ENCODE measurements at regions not wholly inside any gene's neighbourhood (a gene's known extent, or its start where the extent isn't known, plus 50 kb on each side); places are given as distances from the start of the nearest gene placed in this dataset.

GRCh38 chrX:81354954-81355353 lies 153.1 kb downstream of the SH3BGRL start (continued):
- TF ChIP-seq, protein P1, sequence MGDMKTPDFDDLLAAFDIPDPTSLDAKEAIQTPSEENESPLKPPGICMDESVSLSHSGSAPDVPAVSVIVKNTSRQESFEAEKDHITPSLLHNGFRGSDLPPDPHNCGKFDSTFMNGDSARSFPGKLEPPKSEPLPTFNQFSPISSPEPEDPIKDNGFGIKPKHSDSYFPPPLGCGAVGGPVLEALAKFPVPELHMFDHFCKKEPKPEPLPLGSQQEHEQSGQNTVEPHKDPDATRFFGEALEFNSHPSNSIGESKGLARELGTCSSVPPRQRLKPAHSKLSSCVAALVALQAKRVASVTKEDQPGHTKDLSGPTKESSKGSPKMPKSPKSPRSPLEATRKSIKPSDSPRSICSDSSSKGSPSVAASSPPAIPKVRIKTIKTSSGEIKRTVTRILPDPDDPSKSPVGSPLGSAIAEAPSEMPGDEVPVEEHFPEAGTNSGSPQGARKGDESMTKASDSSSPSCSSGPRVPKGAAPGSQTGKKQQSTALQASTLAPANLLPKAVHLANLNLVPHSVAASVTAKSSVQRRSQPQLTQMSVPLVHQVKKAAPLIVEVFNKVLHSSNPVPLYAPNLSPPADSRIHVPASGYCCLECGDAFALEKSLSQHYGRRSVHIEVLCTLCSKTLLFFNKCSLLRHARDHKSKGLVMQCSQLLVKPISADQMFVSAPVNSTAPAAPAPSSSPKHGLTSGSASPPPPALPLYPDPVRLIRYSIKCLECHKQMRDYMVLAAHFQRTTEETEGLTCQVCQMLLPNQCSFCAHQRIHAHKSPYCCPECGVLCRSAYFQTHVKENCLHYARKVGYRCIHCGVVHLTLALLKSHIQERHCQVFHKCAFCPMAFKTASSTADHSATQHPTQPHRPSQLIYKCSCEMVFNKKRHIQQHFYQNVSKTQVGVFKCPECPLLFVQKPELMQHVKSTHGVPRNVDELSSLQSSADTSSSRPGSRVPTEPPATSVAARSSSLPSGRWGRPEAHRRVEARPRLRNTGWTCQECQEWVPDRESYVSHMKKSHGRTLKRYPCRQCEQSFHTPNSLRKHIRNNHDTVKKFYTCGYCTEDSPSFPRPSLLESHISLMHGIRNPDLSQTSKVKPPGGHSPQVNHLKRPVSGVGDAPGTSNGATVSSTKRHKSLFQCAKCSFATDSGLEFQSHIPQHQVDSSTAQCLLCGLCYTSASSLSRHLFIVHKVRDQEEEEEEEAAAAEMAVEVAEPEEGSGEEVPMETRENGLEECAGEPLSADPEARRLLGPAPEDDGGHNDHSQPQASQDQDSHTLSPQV (IDR thresholded peaks at IDR 0.05): no peak
- TF ChIP-seq USF2 (IDR thresholded peaks at IDR 0.05; ENCODE audit: borderline replicate concordance, low read depth, low read length) (no peak), EZH2 (IDR thresholded peaks at IDR 0.05; ENCODE audit: borderline replicate concordance, control insufficient read depth, low read depth, low read length) (no peak), PRDM15 (CRISPR knock-in tag; IDR thresholded peaks at IDR 0.05) (no peak), CBX3 (IDR thresholded peaks at IDR 0.05; ENCODE audit: borderline replicate concordance, low read depth) (no peak), HDGF (IDR thresholded peaks at IDR 0.05) (no peak), PML (IDR thresholded peaks at IDR 0.05; ENCODE audit: low read length) (no peak), ETV6 (conservative IDR thresholded peaks at IDR 0.05 in 1 of 2, IDR thresholded peaks at IDR 0.05 in 1 of 2; ENCODE audit: borderline replicate concordance in 1 of 2, low read depth in 1 of 2) (no peak), E2F8 (IDR thresholded peaks at IDR 0.05; ENCODE audit: low read depth, partially characterized antibody) (no peak)
